Thyroid gland (tissue), 4 donors: ENCODE measurements at regions not wholly inside any gene's neighbourhood (a gene's known extent, or its start where the extent isn't known, plus 50 kb on each side); places are given as distances from the start of the nearest gene placed in this dataset.

Experiments used
- POLR2A ChIP-seq, 2 donors: fragments of 450-650 bp; IDR thresholded peaks; one replicate each; pipeline ENCODE4 v1.6.1; 2017; ENCODE audit warnings: antibody characterized with exemption in 2 of 2, mild to moderate bottlenecking in 2 of 2, moderate library complexity in 1 of 2
- TF ChIP-seq, protein P1 (sequence below), 6 experiments: fragments of 200-600 bp in 3 of 6; fragments of 450-650 bp in 3 of 6; sonication (generic) in 3 of 6; IDR thresholded peaks; one replicate each; pipeline ENCODE4 v1.5.1; 2016 to 2019; ENCODE audit warnings: antibody characterized with exemption in 6 of 6, mild to moderate bottlenecking in 2 of 6, inconsistent platforms in 1 of 6, moderate library complexity in 1 of 6

DNA sequence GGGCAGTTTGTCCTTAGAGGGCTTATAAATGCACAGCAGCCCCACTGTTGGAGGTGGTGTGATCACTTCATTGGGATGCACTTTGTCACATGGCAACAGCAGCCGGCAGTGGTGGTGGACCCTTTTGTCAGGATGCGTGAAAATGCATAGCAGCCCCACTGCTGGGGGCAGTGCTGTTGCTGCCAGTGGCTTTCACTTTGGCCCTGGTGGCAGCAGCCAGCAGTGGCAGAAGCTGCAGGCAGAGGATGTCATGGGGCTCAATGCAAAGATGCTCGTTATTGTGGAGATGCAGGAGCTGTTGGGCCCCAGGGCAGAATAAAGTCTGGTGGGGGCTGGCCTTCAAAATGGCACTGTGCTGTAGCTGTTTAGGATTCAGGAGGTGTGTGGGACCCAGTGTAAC lies 173.0 kb upstream of the DAAM1 start:
- TF ChIP-seq, protein P1, sequence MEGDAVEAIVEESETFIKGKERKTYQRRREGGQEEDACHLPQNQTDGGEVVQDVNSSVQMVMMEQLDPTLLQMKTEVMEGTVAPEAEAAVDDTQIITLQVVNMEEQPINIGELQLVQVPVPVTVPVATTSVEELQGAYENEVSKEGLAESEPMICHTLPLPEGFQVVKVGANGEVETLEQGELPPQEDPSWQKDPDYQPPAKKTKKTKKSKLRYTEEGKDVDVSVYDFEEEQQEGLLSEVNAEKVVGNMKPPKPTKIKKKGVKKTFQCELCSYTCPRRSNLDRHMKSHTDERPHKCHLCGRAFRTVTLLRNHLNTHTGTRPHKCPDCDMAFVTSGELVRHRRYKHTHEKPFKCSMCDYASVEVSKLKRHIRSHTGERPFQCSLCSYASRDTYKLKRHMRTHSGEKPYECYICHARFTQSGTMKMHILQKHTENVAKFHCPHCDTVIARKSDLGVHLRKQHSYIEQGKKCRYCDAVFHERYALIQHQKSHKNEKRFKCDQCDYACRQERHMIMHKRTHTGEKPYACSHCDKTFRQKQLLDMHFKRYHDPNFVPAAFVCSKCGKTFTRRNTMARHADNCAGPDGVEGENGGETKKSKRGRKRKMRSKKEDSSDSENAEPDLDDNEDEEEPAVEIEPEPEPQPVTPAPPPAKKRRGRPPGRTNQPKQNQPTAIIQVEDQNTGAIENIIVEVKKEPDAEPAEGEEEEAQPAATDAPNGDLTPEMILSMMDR (IDR thresholded peaks at IDR 0.05) = no peak
- no peak for TF ChIP-seq POLR2A (IDR thresholded peaks at IDR 0.05)
